SK-N-SH treated with all-trans-retinoic acid at 6 μM for 48 hours (cell line): ENCODE measurements at regions not wholly inside any gene's neighbourhood (a gene's known extent, or its start where the extent isn't known, plus 50 kb on each side); places are given as distances from the start of the nearest gene placed in this dataset.

Experiments used
- ARNTL ChIP-seq: fragments of 450-650 bp; formaldehyde crosslinking; IDR thresholded peaks from 2 replicates; pipeline ENCODE4 v1.5.0; 2020; ENCODE audit warnings: low read depth, mild to moderate bottlenecking, moderate library complexity, borderline replicate concordance
- CSDC2 ChIP-seq: fragments of 250-450 bp; sonication (Bioruptor Pico); IDR thresholded peaks from 2 replicates; pipeline ENCODE4 v1.5.0; 2020; ENCODE audit warnings: mild to moderate bottlenecking, moderate library complexity
- ESRRG ChIP-seq: fragments of 250-450 bp; sonication (Bioruptor Pico); IDR thresholded peaks from 2 replicates; pipeline ENCODE4 v1.6.1; 2021; ENCODE audit warnings: mild to moderate bottlenecking
- GLIS3 ChIP-seq: fragments of 250-450 bp; sonication (Bioruptor Pico); IDR thresholded peaks from 2 replicates; pipeline ENCODE4 v1.5.0; 2020; ENCODE audit warnings: mild to moderate bottlenecking, moderate library complexity
- OSR1 ChIP-seq: fragments of 250-450 bp; sonication (Bioruptor Pico); IDR thresholded peaks from 2 replicates; pipeline ENCODE4 v1.8.0; 2022; ENCODE audit warnings: moderate library complexity, mild to moderate bottlenecking, inconsistent platforms
- PATZ1 ChIP-seq: fragments of 250-450 bp; sonication (Bioruptor Pico); IDR thresholded peaks from 2 replicates; pipeline ENCODE4 v1.8.0; 2020; ENCODE audit warnings: mild to moderate bottlenecking, moderate library complexity, borderline replicate concordance
- RARB ChIP-seq: fragments of 250-450 bp; sonication (Bioruptor Pico); IDR thresholded peaks from 2 replicates; pipeline ENCODE4 v1.8.0; 2021; ENCODE audit warnings: mild to moderate bottlenecking, moderate library complexity
- TSHZ2 ChIP-seq: fragments of 250-450 bp; sonication (Bioruptor Pico); IDR thresholded peaks from 2 replicates; pipeline ENCODE4 v1.5.0; 2020; ENCODE audit warnings: mild to moderate bottlenecking, moderate library complexity
- ZC3H10 ChIP-seq: fragments of 250-450 bp; sonication (Bioruptor Pico); IDR thresholded peaks from 2 replicates; pipeline ENCODE4 v1.5.1; 2021; ENCODE audit warnings: mild to moderate bottlenecking, moderate library complexity
- ZFP3 ChIP-seq: fragments of 250-450 bp; sonication (Bioruptor Pico); IDR thresholded peaks from 2 replicates; pipeline ENCODE4 v1.5.0; 2020; ENCODE audit warnings: mild to moderate bottlenecking, moderate library complexity
- ZNF8 ChIP-seq: fragments of 450-650 bp; formaldehyde crosslinking; IDR thresholded peaks from 2 replicates; pipeline ENCODE4 v1.5.0; 2020; ENCODE audit warnings: mild to moderate bottlenecking, moderate library complexity
- TF ChIP-seq, protein P1 (sequence below): fragments of 250-450 bp; sonication (Bioruptor Pico); IDR thresholded peaks from 2 replicates; pipeline ENCODE4 v1.5.1; 2021; ENCODE audit warnings: mild to moderate bottlenecking, moderate library complexity
- TF ChIP-seq, protein P2 (sequence below): fragments of 250-450 bp; sonication (Bioruptor Pico); IDR thresholded peaks from 2 replicates; pipeline ENCODE4 v1.5.1; 2020; ENCODE audit warnings: low read depth, mild to moderate bottlenecking, moderate library complexity

GRCh38 chr14:39740454-39740853 is 308.2 kb upstream of the FBXO33 start:
- TF ChIP-seq ZC3H10 (CRISPR knock-in tag) = no peak
- TF ChIP-seq TSHZ2 (CRISPR knock-in tag) = no peak
- no peak for TF ChIP-seq ESRRG (CRISPR knock-in tag)
- TF ChIP-seq, protein P1, sequence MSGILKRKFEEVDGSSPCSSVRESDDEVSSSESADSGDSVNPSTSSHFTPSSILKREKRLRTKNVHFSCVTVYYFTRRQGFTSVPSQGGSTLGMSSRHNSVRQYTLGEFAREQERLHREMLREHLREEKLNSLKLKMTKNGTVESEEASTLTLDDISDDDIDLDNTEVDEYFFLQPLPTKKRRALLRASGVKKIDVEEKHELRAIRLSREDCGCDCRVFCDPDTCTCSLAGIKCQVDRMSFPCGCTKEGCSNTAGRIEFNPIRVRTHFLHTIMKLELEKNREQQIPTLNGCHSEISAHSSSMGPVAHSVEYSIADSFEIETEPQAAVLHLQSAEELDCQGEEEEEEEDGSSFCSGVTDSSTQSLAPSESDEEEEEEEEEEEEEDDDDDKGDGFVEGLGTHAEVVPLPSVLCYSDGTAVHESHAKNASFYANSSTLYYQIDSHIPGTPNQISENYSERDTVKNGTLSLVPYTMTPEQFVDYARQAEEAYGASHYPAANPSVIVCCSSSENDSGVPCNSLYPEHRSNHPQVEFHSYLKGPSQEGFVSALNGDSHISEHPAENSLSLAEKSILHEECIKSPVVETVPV = no peak
- no peak for TF ChIP-seq ZNF8 (CRISPR knock-in tag)
- no peak for TF ChIP-seq RARB (CRISPR knock-in tag)
- no peak for TF ChIP-seq ARNTL (CRISPR knock-in tag)
- TF ChIP-seq GLIS3 (CRISPR knock-in tag) = no peak
- TF ChIP-seq PATZ1 = no peak
- TF ChIP-seq ZFP3 (CRISPR knock-in tag) = no peak
- TF ChIP-seq, protein P2, sequence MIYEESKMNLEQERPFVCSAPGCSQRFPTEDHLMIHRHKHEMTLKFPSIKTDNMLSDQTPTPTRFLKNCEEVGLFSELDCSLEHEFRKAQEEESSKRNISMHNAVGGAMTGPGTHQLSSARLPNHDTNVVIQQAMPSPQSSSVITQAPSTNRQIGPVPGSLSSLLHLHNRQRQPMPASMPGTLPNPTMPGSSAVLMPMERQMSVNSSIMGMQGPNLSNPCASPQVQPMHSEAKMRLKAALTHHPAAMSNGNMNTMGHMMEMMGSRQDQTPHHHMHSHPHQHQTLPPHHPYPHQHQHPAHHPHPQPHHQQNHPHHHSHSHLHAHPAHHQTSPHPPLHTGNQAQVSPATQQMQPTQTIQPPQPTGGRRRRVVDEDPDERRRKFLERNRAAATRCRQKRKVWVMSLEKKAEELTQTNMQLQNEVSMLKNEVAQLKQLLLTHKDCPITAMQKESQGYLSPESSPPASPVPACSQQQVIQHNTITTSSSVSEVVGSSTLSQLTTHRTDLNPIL (CRISPR knock-in tag) = no peak
- no peak for TF ChIP-seq CSDC2 (CRISPR knock-in tag)
- no peak for TF ChIP-seq OSR1 (CRISPR knock-in tag)
